Mesenteric fat pad (tissue), 1 donor: ENCODE measurements at regions not wholly inside any gene's neighbourhood (a gene's known extent, or its start where the extent isn't known, plus 50 kb on each side); places are given as distances from the start of the nearest gene placed in this dataset.

Experiments used
- DNase-seq: peaks from one replicate; pipeline ENCODE4 v3.0.0-alpha.2; 2020; ENCODE audit warnings: low spot score
- donor health status: DM: yes; HTN: yes; CAD: no.

GRCh38 chr1:30411206-30411605, 312.2 kb downstream of the MATN1 start:
- DNase-seq, result peak; percentile 26

GRCh38 chr1:30410153-30410851, 313.1 kb downstream of the MATN1 start:
- DNase-seq, result peak; percentile 49

- DNase-seq, result peak; percentile 57
These were observed 313.8 kb downstream of the MATN1 start for GRCh38 chr1:30409476-30410152.

- DNase-seq, result peak; percentile 59
These were observed 315.4 kb downstream of the MATN1 start for GRCh38 chr1:30407865-30408580.

GRCh38 chr1:30406996-30407864, 316.2 kb downstream of the MATN1 start:
- DNase-seq, result peak; percentile 53

GRCh38 chr1:30405631-30406212, 317.7 kb downstream of the MATN1 start:
- DNase-seq, result peak; percentile 41

GRCh38 chr1:30405081-30405480, 318.3 kb downstream of the MATN1 start:
- DNase-seq, result peak; percentile 62

GRCh38 chr1:30404341-30404740, 319.0 kb downstream of the MATN1 start:
- peak; percentile 64 for DNase-seq

GRCh38 chr1:30403726-30404125, 319.7 kb downstream of the MATN1 start:
- DNase-seq, result peak; percentile 35

- DNase-seq, result peak; percentile 71
These were observed 320.2 kb downstream of the MATN1 start for GRCh38 chr1:30403061-30403645.

GRCh38 chr1:30402031-30402430, 321.4 kb downstream of the MATN1 start:
- DNase-seq, result peak; percentile 37

GRCh38 chr1:30400507-30400906, 322.9 kb downstream of the MATN1 start:
- DNase-seq, result peak; percentile 24

- DNase-seq, result peak; percentile 64
These were observed 324.4 kb downstream of the MATN1 start for GRCh38 chr1:30399026-30399425.

GRCh38 chr1:30397576-30397975, 325.8 kb downstream of the MATN1 start:
- peak; percentile 64 for DNase-seq

GRCh38 chr1:30395631-30396030, 327.8 kb downstream of the MATN1 start:
- DNase-seq, result no peak

- DNase-seq, result peak; percentile 41
These were observed 335.0 kb downstream of the MATN1 start for GRCh38 chr1:30388386-30388785.

- DNase-seq, result peak; percentile 43
These were observed 337.0 kb downstream of the MATN1 start for GRCh38 chr1:30386156-30386926.

- peak; percentile 45 for DNase-seq
These were observed 338.0 kb downstream of the MATN1 start for GRCh38 chr1:30385246-30385995.
